ENCODE measurements at regions not wholly inside any gene's neighbourhood (a gene's known extent, or its start where the extent isn't known, plus 50 kb on each side); places are given as distances from the start of the nearest gene placed in this dataset.

- FAIRE-seq: no peak
- no peak for TF ChIP-seq EZH2 (IDR thresholded peaks at IDR 0.05; ENCODE audit: insufficient read depth, low read length)
- H3K36me3 Mint-ChIP-seq (ENCODE audit: low read depth, unreplicated experiment): no peaks in the 10 kb centered on the region
- no peak overlapping the region for H3K27ac ChIP-seq (ENCODE audit: low read depth, low read length)
- DNase-seq (ENCODE audit: low read depth): no peak
- H3K9me3 ChIP-seq (ENCODE audit: insufficient read depth, low read depth, low read length): no peaks in the 10 kb centered on the region
- H3K79me2 ChIP-seq (ENCODE audit: insufficient read depth, low read length): no peaks in the 10 kb centered on the region
- H3K27ac Mint-ChIP-seq (ENCODE audit: unreplicated experiment): no peak overlapping the region
- H3K4me2 ChIP-seq (ENCODE audit: low read length): no peak overlapping the region
- no peaks in the 10 kb centered on the region for H3K27me3 Mint-ChIP-seq (ENCODE audit: low read depth, unreplicated experiment)
- H3K9ac ChIP-seq (ENCODE audit: low read length): no peak overlapping the region
- no peaks in the 10 kb centered on the region for H3K9me3 Mint-ChIP-seq (ENCODE audit: unreplicated experiment)
- no peaks in the 10 kb centered on the region for H3K36me3 ChIP-seq (ENCODE audit: insufficient read depth, low read length)
- H3K4me1 ChIP-seq (ENCODE audit: insufficient read depth, low read length): no peaks in the 10 kb centered on the region
- no peak overlapping the region for H2AFZ ChIP-seq (ENCODE audit: low read depth, low read length)
- no peaks in the 10 kb centered on the region for H4K20me1 ChIP-seq (ENCODE audit: insufficient read depth, low read length)
- no peaks in the 10 kb centered on the region for H3K27me3 ChIP-seq (ENCODE audit: insufficient read depth, low read length)
- H3K4me1 Mint-ChIP-seq (ENCODE audit: low read depth, unreplicated experiment): no peaks in the 10 kb centered on the region
- H3K4me3 Mint-ChIP-seq (ENCODE audit: unreplicated experiment): no peak overlapping the region
- H3K4me3 ChIP-seq (ENCODE audit: insufficient read depth, low read depth, low read length): no peak overlapping the region
Measured at GRCh38 chr12:87766044-87766443, 263.2 kb downstream of the C12orf50 start.

- H3K27me3 Mint-ChIP-seq (ENCODE audit: low read depth, unreplicated experiment): no peaks in the 10 kb centered on the region
- no peaks in the 10 kb centered on the region for H3K9me3 ChIP-seq (ENCODE audit: insufficient read depth, low read depth, low read length)
- H3K4me1 Mint-ChIP-seq (ENCODE audit: low read depth, unreplicated experiment): peaks cover 2% of the 10 kb centered on the region
- no peak overlapping the region for H3K9ac ChIP-seq (ENCODE audit: low read length)
- H3K9me3 Mint-ChIP-seq (ENCODE audit: unreplicated experiment): no peaks in the 10 kb centered on the region
- H4K20me1 ChIP-seq (ENCODE audit: insufficient read depth, low read length): no peaks in the 10 kb centered on the region
- no peaks in the 10 kb centered on the region for H3K36me3 ChIP-seq (ENCODE audit: insufficient read depth, low read length)
- H3K27me3 ChIP-seq (ENCODE audit: insufficient read depth, low read length): no peaks in the 10 kb centered on the region
- no peak for FAIRE-seq
- no peaks in the 10 kb centered on the region for H3K36me3 Mint-ChIP-seq (ENCODE audit: low read depth, unreplicated experiment)
- no peak overlapping the region for H3K27ac Mint-ChIP-seq (ENCODE audit: unreplicated experiment)
- no peak overlapping the region for H3K4me3 Mint-ChIP-seq (ENCODE audit: unreplicated experiment)
- TF ChIP-seq EZH2 (IDR thresholded peaks at IDR 0.05; ENCODE audit: insufficient read depth, low read length): no peak
- no peak for TF ChIP-seq CTCF (IDR thresholded peaks at IDR 0.05; ENCODE audit: insufficient read depth, low read depth, low read length)
- DNase-seq (ENCODE audit: low read depth): peak; percentile 3
- H3K79me2 ChIP-seq (ENCODE audit: insufficient read depth, low read length): no peaks in the 10 kb centered on the region
- H3K27ac ChIP-seq (ENCODE audit: low read depth, low read length): no peak overlapping the region
- no peak overlapping the region for H3K4me2 ChIP-seq (ENCODE audit: low read length)
- no peaks in the 10 kb centered on the region for H3K4me1 ChIP-seq (ENCODE audit: insufficient read depth, low read length)
- H3K4me3 ChIP-seq (ENCODE audit: insufficient read depth, low read depth, low read length): no peak overlapping the region
- no peak overlapping the region for H2AFZ ChIP-seq (ENCODE audit: low read depth, low read length)
Measured at GRCh38 chr12:87760943-87761342, 268.3 kb downstream of the C12orf50 start.

- Histone ChIP-seq H3K4me3 (ENCODE audit: insufficient read depth, low read depth, low read length) (no peak overlapping the region), H3K36me3 (ENCODE audit: insufficient read depth, low read length) (no peaks in the 10 kb centered on the region), H3K4me2 (ENCODE audit: low read length) (no peak overlapping the region), H4K20me1 (ENCODE audit: insufficient read depth, low read length) (no peaks in the 10 kb centered on the region), H2AFZ (ENCODE audit: low read depth, low read length) (no peak overlapping the region), H3K27me3 (ENCODE audit: insufficient read depth, low read length) (no peaks in the 10 kb centered on the region), H3K9me3 (ENCODE audit: insufficient read depth, low read depth, low read length) (no peaks in the 10 kb centered on the region), H3K79me2 (ENCODE audit: insufficient read depth, low read length) (no peaks in the 10 kb centered on the region), H3K9ac (ENCODE audit: low read length) (no peak overlapping the region), H3K4me1 (ENCODE audit: insufficient read depth, low read length) (no peaks in the 10 kb centered on the region), H3K27ac (ENCODE audit: low read depth, low read length) (no peak overlapping the region)
- Mint-ChIP-seq H3K9me3 (ENCODE audit: unreplicated experiment) (no peaks in the 10 kb centered on the region), H3K4me3 (ENCODE audit: unreplicated experiment) (no peak overlapping the region), H3K27me3 (ENCODE audit: low read depth, unreplicated experiment) (no peaks in the 10 kb centered on the region), H3K27ac (ENCODE audit: unreplicated experiment) (no peak overlapping the region), H3K4me1 (ENCODE audit: low read depth, unreplicated experiment) (peaks cover 3% of the 10 kb centered on the region), H3K36me3 (ENCODE audit: low read depth, unreplicated experiment) (no peaks in the 10 kb centered on the region)
- DNase-seq (ENCODE audit: low read depth) (no peak), FAIRE-seq (no peak)
- TF ChIP-seq CTCF (IDR thresholded peaks at IDR 0.05; ENCODE audit: insufficient read depth, low read depth, low read length) (no peak), EZH2 (IDR thresholded peaks at IDR 0.05; ENCODE audit: insufficient read depth, low read length) (no peak)
Measured at GRCh38 chr12:87758271-87758670, 270.9 kb downstream of the C12orf50 start.

All from astrocyte (in vitro differentiated cells and primary cell).